ENCODE measurements at regions not wholly inside any gene's neighbourhood (a gene's known extent, or its start where the extent isn't known, plus 50 kb on each side); places are given as distances from the start of the nearest gene placed in this dataset.

DNA sequence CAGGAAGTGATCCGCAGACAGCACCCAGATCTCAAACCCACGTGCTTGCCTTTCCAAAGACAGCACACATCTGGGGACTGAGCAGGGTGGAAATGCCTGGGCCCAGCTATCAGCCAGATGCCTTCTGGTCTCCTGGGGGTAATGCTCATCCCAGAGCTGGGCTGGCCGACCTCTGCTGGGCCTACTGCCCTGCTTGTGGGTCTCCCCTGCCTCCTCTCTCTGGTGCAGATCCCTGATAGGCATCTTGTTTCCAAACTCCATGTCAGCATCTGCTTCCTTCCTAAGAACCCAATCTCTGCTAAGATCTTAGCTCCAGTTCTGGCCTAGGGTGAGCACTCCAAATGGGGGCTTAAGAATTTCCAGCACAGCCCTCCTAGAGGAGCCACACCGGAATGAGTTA is 1043.0 kb downstream of the VRK1 start:
- no peaks in the 10 kb centered on the region for H3K36me3 ChIP-seq (ENCODE audit: insufficient read depth in 1 of 2, low read depth in 1 of 2)
- H3K4me1 ChIP-seq = no peaks in the 10 kb centered on the region
- H3K4me3 ChIP-seq = no peak overlapping the region
- TF ChIP-seq, protein P1, sequence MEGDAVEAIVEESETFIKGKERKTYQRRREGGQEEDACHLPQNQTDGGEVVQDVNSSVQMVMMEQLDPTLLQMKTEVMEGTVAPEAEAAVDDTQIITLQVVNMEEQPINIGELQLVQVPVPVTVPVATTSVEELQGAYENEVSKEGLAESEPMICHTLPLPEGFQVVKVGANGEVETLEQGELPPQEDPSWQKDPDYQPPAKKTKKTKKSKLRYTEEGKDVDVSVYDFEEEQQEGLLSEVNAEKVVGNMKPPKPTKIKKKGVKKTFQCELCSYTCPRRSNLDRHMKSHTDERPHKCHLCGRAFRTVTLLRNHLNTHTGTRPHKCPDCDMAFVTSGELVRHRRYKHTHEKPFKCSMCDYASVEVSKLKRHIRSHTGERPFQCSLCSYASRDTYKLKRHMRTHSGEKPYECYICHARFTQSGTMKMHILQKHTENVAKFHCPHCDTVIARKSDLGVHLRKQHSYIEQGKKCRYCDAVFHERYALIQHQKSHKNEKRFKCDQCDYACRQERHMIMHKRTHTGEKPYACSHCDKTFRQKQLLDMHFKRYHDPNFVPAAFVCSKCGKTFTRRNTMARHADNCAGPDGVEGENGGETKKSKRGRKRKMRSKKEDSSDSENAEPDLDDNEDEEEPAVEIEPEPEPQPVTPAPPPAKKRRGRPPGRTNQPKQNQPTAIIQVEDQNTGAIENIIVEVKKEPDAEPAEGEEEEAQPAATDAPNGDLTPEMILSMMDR (IDR thresholded peaks at IDR 0.05) = no peak
- ATAC-seq (no peak), DNase-seq (no peak)
- intact Hi-C loops (cut with DNase I) = no loop called here
- no peaks in the 10 kb centered on the region for H3K9me3 ChIP-seq
- H3K27ac ChIP-seq = no peak overlapping the region
- WGBS, 3 donors = 57 to 59% (median 58%) methylated on average over 4 of the region's 4 CpGs
- H3K27me3 ChIP-seq (ENCODE audit: insufficient read depth in 3 of 3, low read length in 2 of 3) = peaks cover 0 to 6% (median 2%) of the 10 kb centered on the region in 3 donors

DNA sequence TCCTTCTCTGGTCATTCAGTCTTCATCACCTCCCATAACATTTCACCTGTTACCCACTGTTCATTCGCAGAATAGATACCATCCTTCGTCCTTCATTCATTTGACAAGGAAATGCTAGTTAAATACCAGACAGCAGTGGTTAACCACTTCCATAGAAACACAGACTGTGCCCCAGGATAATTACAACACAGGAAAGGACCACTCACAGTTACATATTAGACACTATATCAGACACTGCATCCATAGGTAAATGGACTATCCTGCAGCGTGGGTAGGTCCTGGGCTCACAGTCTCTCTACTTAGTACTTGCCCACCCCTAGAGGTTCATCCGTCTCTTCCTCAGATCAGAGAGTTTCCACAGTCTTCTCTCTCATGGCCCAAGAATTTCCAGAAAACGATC is 1044.6 kb downstream of the VRK1 start:
- 63 to 80% (median 77%) methylated on average over 5 of the region's 5 CpGs for WGBS, 3 donors
- intact Hi-C loops (cut with DNase I) = no loop called here
- Histone ChIP-seq H3K27me3 (ENCODE audit: insufficient read depth in 3 of 3, low read length in 2 of 3) (peaks cover 0 to 6% (median 2%) of the 10 kb centered on the region in 3 donors), H3K27ac (no peak overlapping the region), H3K4me1 (no peaks in the 10 kb centered on the region), H3K9me3 (no peaks in the 10 kb centered on the region), H3K4me3 (no peak overlapping the region), H3K36me3 (ENCODE audit: insufficient read depth in 1 of 2, low read depth in 1 of 2) (no peaks in the 10 kb centered on the region)
- no peak for DNase-seq
- no peak for ATAC-seq
- TF ChIP-seq, protein P1 (IDR thresholded peaks at IDR 0.05) = no peak

DNA sequence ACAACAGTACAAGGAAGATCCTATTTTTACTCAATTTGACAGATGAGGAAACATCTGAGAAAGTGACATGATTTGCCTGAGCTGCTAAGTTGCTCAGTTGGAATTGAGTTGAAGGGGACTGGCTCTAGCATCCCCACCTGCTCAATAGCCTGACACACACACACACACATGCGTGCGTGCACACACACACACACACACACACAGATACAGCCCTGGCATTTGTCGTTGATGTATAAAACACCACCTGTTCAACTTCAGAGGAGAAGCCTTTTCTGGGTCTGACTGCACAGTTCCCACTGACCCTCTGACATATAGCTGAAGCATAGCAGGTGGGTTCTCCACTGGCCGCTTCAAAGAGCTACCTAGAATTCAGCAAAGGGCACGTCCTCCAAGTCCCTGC is 1045.9 kb downstream of the VRK1 start:
- no peaks in the 10 kb centered on the region for H3K36me3 ChIP-seq (ENCODE audit: insufficient read depth in 1 of 2, low read depth in 1 of 2)
- TF ChIP-seq, protein P1 (IDR thresholded peaks at IDR 0.05) = no peak

DNA sequence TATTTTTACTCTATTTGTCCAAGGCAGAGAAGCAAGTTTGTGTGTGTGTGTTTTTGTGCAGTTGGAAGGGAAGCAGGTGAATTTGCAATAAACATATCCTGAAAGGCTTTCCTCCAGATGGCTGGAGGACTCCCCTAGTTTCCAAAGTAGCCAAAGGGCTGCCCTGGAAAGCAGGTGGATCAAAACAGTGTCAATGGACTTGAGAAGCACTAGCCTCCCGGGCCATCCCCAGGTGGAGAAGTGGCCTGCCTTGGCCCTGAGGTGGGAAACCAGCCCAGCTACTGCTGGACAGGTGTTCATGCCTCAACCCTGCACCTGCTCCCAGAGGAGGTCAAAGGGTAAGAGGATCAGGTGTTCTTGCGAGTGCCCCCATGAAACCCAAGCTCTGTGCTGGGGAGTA is 1046.9 kb downstream of the VRK1 start:
- H3K27ac ChIP-seq = no peak overlapping the region
- 62 to 71% (median 64%) methylated on average over 2 of the region's 2 CpGs for WGBS, 3 donors
- peaks cover 0 to 6% (median 2%) of the 10 kb centered on the region in 3 donors for H3K27me3 ChIP-seq (ENCODE audit: insufficient read depth in 3 of 3, low read length in 2 of 3)
- no peaks in the 10 kb centered on the region for H3K4me1 ChIP-seq
- DNase-seq (no peak), ATAC-seq (no peak)
- TF ChIP-seq, protein P1 (IDR thresholded peaks at IDR 0.05) = no peak
- no peaks in the 10 kb centered on the region for H3K9me3 ChIP-seq
- H3K36me3 ChIP-seq (ENCODE audit: insufficient read depth in 1 of 2, low read depth in 1 of 2) = no peaks in the 10 kb centered on the region
- intact Hi-C loops (cut with DNase I) = no loop called here
- no peak overlapping the region for H3K4me3 ChIP-seq

More for the DNA sequence above, 1045.9 kb downstream of the VRK1 start:
- 46 to 68% (median 59%) methylated on average over 5 of the region's 5 CpGs for WGBS, 3 donors
- peaks cover 0 to 6% (median 2%) of the 10 kb centered on the region in 3 donors for H3K27me3 ChIP-seq (ENCODE audit: insufficient read depth in 3 of 3, low read length in 2 of 3)
- no peak for DNase-seq
- H3K27ac ChIP-seq = no peak overlapping the region
- ATAC-seq = no peak
- H3K4me3 ChIP-seq = no peak overlapping the region
- no peaks in the 10 kb centered on the region for H3K4me1 ChIP-seq
- intact Hi-C loops (cut with DNase I) = no loop called here
- no peaks in the 10 kb centered on the region for H3K9me3 ChIP-seq

DNA sequence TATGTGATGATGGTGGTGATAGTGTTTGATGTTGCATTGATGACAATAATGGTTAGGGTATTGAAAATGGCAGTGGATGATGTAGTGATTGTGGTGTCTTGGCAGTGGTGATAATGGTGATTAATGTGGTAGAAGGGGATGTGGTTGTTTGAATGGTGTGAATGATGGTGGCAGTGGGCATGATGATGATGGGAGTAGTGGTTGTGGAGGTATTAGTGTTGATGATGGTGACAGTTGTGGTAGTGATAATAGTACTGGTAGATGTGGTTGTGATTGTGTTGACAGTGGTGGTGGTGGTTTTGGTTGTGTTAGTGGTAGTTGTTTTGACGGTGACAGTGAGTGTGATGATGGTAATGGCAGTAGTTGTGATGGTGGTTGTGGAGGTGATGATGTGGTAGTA is 1049.0 kb downstream of the VRK1 start:
- ATAC-seq (no peak), DNase-seq (no peak)
- no peak overlapping the region for H3K4me3 ChIP-seq
- WGBS, 3 donors = 76 to 93% (median 91%) methylated on average over 1 of the region's 1 CpG
- TF ChIP-seq, protein P1 (IDR thresholded peaks at IDR 0.05) = no peak
- no peaks in the 10 kb centered on the region for H3K9me3 ChIP-seq
- no peaks in the 10 kb centered on the region for H3K4me1 ChIP-seq
- H3K27ac ChIP-seq = no peak overlapping the region
- intact Hi-C loops (cut with DNase I) = no loop called here
- peaks cover 0 to 2% (median under 1%) of the 10 kb centered on the region in 3 donors for H3K27me3 ChIP-seq (ENCODE audit: insufficient read depth in 3 of 3, low read length in 2 of 3)
- no peaks in the 10 kb centered on the region for H3K36me3 ChIP-seq (ENCODE audit: insufficient read depth in 1 of 2, low read depth in 1 of 2)

All from psoas muscle (tissue), 7 donors.